Fibroblast of upper back skin (primary cell): ENCODE measurements at regions not wholly inside any gene's neighbourhood (a gene's known extent, or its start where the extent isn't known, plus 50 kb on each side); places are given as distances from the start of the nearest gene placed in this dataset.

Experiments
- DNase-seq: peaks from one replicate; pipeline ENCODE4 v3.0.0-alpha.2; 2013

- no peak for DNase-seq
Measured at GRCh38 chr10:21199501-21199900, 302.4 kb upstream of the NEBL start.

- no peak for DNase-seq
Measured at GRCh38 chr10:21197838-21198237, 300.7 kb upstream of the NEBL start.

GRCh38 chr10:21196822-21197395, 299.8 kb upstream of the NEBL start:
- DNase-seq: no peak

GRCh38 chr10:21195252-21195651, 298.1 kb upstream of the NEBL start:
- DNase-seq: no peak

- peak; percentile 31 for DNase-seq
Measured at GRCh38 chr10:21194510-21194993, 297.4 kb upstream of the NEBL start.

GRCh38 chr10:21193196-21193595, 296.1 kb upstream of the NEBL start:
- no peak for DNase-seq

- DNase-seq: no peak
Measured at GRCh38 chr10:21191512-21191911, 294.4 kb upstream of the NEBL start.

GRCh38 chr10:21184984-21185383, 287.9 kb upstream of the NEBL start:
- DNase-seq: no peak

- DNase-seq: peak; percentile 39
Measured at GRCh38 chr10:21184216-21184615, 287.1 kb upstream of the NEBL start.

- DNase-seq: no peak
Measured at GRCh38 chr10:21183025-21183424, 285.9 kb upstream of the NEBL start.

- DNase-seq: no peak
Measured at GRCh38 chr10:21181451-21181850, 284.3 kb upstream of the NEBL start.

GRCh38 chr10:21180604-21181003, 283.5 kb upstream of the NEBL start:
- DNase-seq: no peak

- no peak for DNase-seq
Measured at GRCh38 chr10:21176934-21177480, 279.9 kb upstream of the NEBL start.

- no peak for DNase-seq
Measured at GRCh38 chr10:21175797-21176196, 278.7 kb upstream of the NEBL start.

GRCh38 chr10:21174715-21175495, 277.8 kb upstream of the NEBL start:
- no peak for DNase-seq

- DNase-seq: peak; percentile 13
Measured at GRCh38 chr10:21173802-21174714, 276.9 kb upstream of the NEBL start.

GRCh38 chr10:21172930-21173801, 276.1 kb upstream of the NEBL start:
- no peak for DNase-seq

GRCh38 chr10:21172542-21172929, 275.4 kb upstream of the NEBL start:
- DNase-seq: no peak

GRCh38 chr10:21171936-21172541, 274.9 kb upstream of the NEBL start:
- DNase-seq: no peak

GRCh38 chr10:21171197-21171935, 274.3 kb upstream of the NEBL start:
- DNase-seq: no peak

GRCh38 chr10:21170216-21170615, 273.1 kb upstream of the NEBL start:
- no peak for DNase-seq
